PC-9 (cell line): ENCODE measurements at regions not wholly inside any gene's neighbourhood (a gene's known extent, or its start where the extent isn't known, plus 50 kb on each side); places are given as distances from the start of the nearest gene placed in this dataset.

Experiments
- CTCF ChIP-seq: fragments of 200-600 bp; sonication (generic); conservative IDR thresholded peaks from 2 replicates; pipeline ENCODE4 v1.6.1; 2017; ENCODE audit warnings: mixed run types, antibody characterized with exemption, mild to moderate bottlenecking, moderate library complexity
- EZH2 ChIP-seq: fragments of 200-600 bp; sonication (generic); IDR thresholded peaks from 2 replicates; pipeline ENCODE4 v1.8.0; 2017; ENCODE audit warnings: antibody characterized with exemption, low read depth

- no peak for TF ChIP-seq CTCF
- TF ChIP-seq EZH2 = no peak
Observed at GRCh38 chr21:41010101-41010435, 157.9 kb upstream of the BACE2 start.
